ENCODE measurements at regions not wholly inside any gene's neighbourhood (a gene's known extent, or its start where the extent isn't known, plus 50 kb on each side); places are given as distances from the start of the nearest gene placed in this dataset.
A peak's percentile ranks its signal among the peaks of the same experiment; 100 is the strongest.

DNA sequence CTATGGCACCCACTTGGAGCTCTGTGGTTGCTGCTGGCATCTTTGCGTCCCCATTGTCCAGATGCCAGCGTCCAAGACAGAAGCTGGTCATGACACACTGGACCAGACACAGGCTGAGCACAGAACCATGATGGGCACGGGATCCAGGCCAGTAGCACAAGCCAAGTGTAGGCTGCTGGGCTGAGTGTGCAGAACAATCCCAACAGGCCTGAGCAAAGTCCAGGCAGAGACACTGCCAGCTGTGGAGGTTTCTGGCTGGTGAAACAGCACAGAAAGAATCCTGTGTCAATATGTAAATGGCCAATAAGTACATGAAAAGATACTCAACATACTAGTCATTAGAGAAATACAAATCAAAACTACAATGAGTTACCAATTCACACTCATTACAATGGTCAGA, 705.4 kb downstream of the METTL4 start:
- 74% methylated on average over 3 of the region's 3 CpGs for WGBS
- H3K9me3 ChIP-seq (ENCODE audit: control insufficient read depth in 4 of 4, low read length in 3 of 4), result peaks cover 1 to 8% (median 4%) of the 10 kb centered on the region in 4 donors

DNA sequence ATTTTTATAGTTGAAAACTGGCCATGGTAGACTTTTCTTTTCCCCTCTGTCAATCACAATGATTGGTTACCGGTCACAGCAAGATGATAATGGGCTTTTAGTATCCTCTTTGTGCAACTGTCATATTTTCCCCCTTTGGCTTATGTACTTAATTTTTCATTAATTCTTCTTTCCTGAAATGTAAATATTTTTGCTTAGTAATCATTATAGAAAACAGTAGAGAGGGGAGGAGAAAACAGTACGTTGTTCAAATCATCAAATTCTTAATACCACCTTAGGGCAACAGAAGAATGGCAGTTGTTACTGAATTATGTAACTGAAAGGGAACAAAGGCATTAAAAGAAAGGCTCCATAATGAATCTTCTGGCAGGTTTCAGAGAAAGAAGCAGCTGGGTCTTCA, 699.0 kb downstream of the METTL4 start:
- TF ChIP-seq FOXA1 (IDR thresholded peaks at IDR 0.05) (no peak), FOXA2 (IDR thresholded peaks at IDR 0.05) (no peak), GABPA (IDR thresholded peaks at IDR 0.05 in 1 of 2, conservative IDR thresholded peaks at IDR 0.05 in 1 of 2) (no peak), RXRA (IDR thresholded peaks at IDR 0.05) (no peak)
- no peaks in the 10 kb centered on the region for H3K27me3 ChIP-seq (ENCODE audit: control insufficient read depth in 4 of 4, insufficient read depth in 4 of 4, low read length in 3 of 4)
- WGBS, result 70% methylated on average over 2 of the region's 2 CpGs
- H3K9me3 ChIP-seq (ENCODE audit: control insufficient read depth in 4 of 4, low read length in 3 of 4), result no peaks in the 10 kb centered on the region
- no peak overlapping the region for H3K27ac ChIP-seq (ENCODE audit: low read depth in 1 of 2, low read length in 2 of 2)
- H3K4me1 ChIP-seq (ENCODE audit: control insufficient read depth in 4 of 4, insufficient read depth in 4 of 4, low read length in 3 of 4), result no peaks in the 10 kb centered on the region
- DNase-seq (ENCODE audit: low spot score), result no peak
- H3K4me3 ChIP-seq (ENCODE audit: low read depth in 1 of 3, low read length in 3 of 3), result no peak overlapping the region
- H3K9ac ChIP-seq (ENCODE audit: low read depth in 1 of 2, low read length in 2 of 2), result no peak overlapping the region
- no peaks in the 10 kb centered on the region for H3K36me3 ChIP-seq (ENCODE audit: control insufficient read depth in 4 of 4, insufficient read depth in 3 of 4, low read depth in 1 of 4, low read length in 3 of 4)

More for the DNA sequence above, 705.4 kb downstream of the METTL4 start:
- TF ChIP-seq, protein P1, sequence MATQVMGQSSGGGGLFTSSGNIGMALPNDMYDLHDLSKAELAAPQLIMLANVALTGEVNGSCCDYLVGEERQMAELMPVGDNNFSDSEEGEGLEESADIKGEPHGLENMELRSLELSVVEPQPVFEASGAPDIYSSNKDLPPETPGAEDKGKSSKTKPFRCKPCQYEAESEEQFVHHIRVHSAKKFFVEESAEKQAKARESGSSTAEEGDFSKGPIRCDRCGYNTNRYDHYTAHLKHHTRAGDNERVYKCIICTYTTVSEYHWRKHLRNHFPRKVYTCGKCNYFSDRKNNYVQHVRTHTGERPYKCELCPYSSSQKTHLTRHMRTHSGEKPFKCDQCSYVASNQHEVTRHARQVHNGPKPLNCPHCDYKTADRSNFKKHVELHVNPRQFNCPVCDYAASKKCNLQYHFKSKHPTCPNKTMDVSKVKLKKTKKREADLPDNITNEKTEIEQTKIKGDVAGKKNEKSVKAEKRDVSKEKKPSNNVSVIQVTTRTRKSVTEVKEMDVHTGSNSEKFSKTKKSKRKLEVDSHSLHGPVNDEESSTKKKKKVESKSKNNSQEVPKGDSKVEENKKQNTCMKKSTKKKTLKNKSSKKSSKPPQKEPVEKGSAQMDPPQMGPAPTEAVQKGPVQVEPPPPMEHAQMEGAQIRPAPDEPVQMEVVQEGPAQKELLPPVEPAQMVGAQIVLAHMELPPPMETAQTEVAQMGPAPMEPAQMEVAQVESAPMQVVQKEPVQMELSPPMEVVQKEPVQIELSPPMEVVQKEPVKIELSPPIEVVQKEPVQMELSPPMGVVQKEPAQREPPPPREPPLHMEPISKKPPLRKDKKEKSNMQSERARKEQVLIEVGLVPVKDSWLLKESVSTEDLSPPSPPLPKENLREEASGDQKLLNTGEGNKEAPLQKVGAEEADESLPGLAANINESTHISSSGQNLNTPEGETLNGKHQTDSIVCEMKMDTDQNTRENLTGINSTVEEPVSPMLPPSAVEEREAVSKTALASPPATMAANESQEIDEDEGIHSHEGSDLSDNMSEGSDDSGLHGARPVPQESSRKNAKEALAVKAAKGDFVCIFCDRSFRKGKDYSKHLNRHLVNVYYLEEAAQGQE (IDR thresholded peaks at IDR 0.05), result no peak
- TF ChIP-seq FOXA2 (IDR thresholded peaks at IDR 0.05) (peak; percentile 5), HNF4A (conservative IDR thresholded peaks at IDR 0.05) (peak; percentile 7 to 66)
- DNase-seq (ENCODE audit: low spot score), result no peak
- Histone ChIP-seq H3K4me1 (ENCODE audit: control insufficient read depth in 4 of 4, insufficient read depth in 4 of 4, low read length in 3 of 4) (no peaks in the 10 kb centered on the region), H3K36me3 (ENCODE audit: control insufficient read depth in 4 of 4, insufficient read depth in 3 of 4, low read depth in 1 of 4, low read length in 3 of 4) (no peaks in the 10 kb centered on the region), H3K27me3 (ENCODE audit: control insufficient read depth in 4 of 4, insufficient read depth in 4 of 4, low read length in 3 of 4) (no peaks in the 10 kb centered on the region), H3K27ac (ENCODE audit: low read depth in 1 of 2, low read length in 2 of 2) (no peak overlapping the region), H3K4me3 (ENCODE audit: low read depth in 1 of 3, low read length in 3 of 3) (peak overlapping the region in 1 of 3 donors; percentile 2), H3K9ac (ENCODE audit: low read depth in 1 of 2, low read length in 2 of 2) (no peak overlapping the region)

DNA sequence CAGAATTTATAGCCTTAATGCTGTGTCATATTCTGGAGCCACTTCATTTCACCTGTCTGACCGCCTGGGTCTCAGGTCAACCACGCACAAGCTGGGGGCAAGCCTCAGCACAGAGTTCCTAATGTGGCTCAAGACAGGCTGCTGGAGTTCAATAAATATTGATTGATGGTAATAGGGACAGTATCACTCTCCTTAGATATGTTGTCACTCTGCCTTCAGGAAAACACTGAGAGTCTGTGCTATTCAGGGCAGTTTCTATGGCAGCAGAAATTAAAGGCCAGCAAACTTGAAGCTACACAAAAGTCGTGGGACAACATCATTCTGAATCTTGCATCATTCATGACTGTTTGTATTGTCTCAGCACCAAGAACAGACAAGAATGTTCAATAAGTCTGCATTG, 696.1 kb downstream of the METTL4 start:
- no peak for DNase-seq (ENCODE audit: low spot score)
- no peaks in the 10 kb centered on the region for H3K4me1 ChIP-seq (ENCODE audit: control insufficient read depth in 4 of 4, insufficient read depth in 4 of 4, low read length in 3 of 4)
- WGBS, result 52% methylated on average over 3 of the region's 3 CpGs
- H3K36me3 ChIP-seq (ENCODE audit: control insufficient read depth in 4 of 4, insufficient read depth in 3 of 4, low read depth in 1 of 4, low read length in 3 of 4), result no peaks in the 10 kb centered on the region
- H3K27ac ChIP-seq (ENCODE audit: low read depth in 1 of 2, low read length in 2 of 2), result no peak overlapping the region
- no peak overlapping the region for H3K9ac ChIP-seq (ENCODE audit: low read depth in 1 of 2, low read length in 2 of 2)
- H3K27me3 ChIP-seq (ENCODE audit: control insufficient read depth in 4 of 4, insufficient read depth in 4 of 4, low read length in 3 of 4), result no peaks in the 10 kb centered on the region
- no peaks in the 10 kb centered on the region for H3K9me3 ChIP-seq (ENCODE audit: control insufficient read depth in 4 of 4, low read length in 3 of 4)
- no peak overlapping the region for H3K4me3 ChIP-seq (ENCODE audit: low read depth in 1 of 3, low read length in 3 of 3)
- TF ChIP-seq HNF4G (IDR thresholded peaks at IDR 0.05) (no peak), FOXA1 (IDR thresholded peaks at IDR 0.05) (no peak), GABPA (IDR thresholded peaks at IDR 0.05 in 1 of 2, conservative IDR thresholded peaks at IDR 0.05 in 1 of 2) (no peak), YY1 (IDR thresholded peaks at IDR 0.05) (no peak), JUND (IDR thresholded peaks at IDR 0.05) (no peak), TAF1 (conservative IDR thresholded peaks at IDR 0.05) (no peak), RXRA (IDR thresholded peaks at IDR 0.05) (no peak), SP1 (IDR thresholded peaks at IDR 0.05) (no peak), NR2F2 (IDR thresholded peaks at IDR 0.05) (no peak), EGR1 (IDR thresholded peaks at IDR 0.05; ENCODE audit: low read depth in 2 of 2) (no peak), HNF4A (conservative IDR thresholded peaks at IDR 0.05) (no peak)
- TF ChIP-seq, protein P2, sequence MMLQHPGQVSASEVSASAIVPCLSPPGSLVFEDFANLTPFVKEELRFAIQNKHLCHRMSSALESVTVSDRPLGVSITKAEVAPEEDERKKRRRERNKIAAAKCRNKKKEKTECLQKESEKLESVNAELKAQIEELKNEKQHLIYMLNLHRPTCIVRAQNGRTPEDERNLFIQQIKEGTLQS (IDR thresholded peaks at IDR 0.05), result no peak
- TF ChIP-seq, protein P1 (IDR thresholded peaks at IDR 0.05), result no peak
- TF ChIP-seq, protein P3, sequence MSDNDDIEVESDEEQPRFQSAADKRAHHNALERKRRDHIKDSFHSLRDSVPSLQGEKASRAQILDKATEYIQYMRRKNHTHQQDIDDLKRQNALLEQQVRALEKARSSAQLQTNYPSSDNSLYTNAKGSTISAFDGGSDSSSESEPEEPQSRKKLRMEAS (IDR thresholded peaks at IDR 0.05), result no peak
- TF ChIP-seq, protein P4, sequence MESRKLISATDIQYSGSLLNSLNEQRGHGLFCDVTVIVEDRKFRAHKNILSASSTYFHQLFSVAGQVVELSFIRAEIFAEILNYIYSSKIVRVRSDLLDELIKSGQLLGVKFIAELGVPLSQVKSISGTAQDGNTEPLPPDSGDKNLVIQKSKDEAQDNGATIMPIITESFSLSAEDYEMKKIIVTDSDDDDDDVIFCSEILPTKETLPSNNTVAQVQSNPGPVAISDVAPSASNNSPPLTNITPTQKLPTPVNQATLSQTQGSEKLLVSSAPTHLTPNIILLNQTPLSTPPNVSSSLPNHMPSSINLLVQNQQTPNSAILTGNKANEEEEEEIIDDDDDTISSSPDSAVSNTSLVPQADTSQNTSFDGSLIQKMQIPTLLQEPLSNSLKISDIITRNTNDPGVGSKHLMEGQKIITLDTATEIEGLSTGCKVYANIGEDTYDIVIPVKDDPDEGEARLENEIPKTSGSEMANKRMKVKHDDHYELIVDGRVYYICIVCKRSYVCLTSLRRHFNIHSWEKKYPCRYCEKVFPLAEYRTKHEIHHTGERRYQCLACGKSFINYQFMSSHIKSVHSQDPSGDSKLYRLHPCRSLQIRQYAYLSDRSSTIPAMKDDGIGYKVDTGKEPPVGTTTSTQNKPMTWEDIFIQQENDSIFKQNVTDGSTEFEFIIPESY (IDR thresholded peaks at IDR 0.05), result no peak
- TF ChIP-seq, protein P5, sequence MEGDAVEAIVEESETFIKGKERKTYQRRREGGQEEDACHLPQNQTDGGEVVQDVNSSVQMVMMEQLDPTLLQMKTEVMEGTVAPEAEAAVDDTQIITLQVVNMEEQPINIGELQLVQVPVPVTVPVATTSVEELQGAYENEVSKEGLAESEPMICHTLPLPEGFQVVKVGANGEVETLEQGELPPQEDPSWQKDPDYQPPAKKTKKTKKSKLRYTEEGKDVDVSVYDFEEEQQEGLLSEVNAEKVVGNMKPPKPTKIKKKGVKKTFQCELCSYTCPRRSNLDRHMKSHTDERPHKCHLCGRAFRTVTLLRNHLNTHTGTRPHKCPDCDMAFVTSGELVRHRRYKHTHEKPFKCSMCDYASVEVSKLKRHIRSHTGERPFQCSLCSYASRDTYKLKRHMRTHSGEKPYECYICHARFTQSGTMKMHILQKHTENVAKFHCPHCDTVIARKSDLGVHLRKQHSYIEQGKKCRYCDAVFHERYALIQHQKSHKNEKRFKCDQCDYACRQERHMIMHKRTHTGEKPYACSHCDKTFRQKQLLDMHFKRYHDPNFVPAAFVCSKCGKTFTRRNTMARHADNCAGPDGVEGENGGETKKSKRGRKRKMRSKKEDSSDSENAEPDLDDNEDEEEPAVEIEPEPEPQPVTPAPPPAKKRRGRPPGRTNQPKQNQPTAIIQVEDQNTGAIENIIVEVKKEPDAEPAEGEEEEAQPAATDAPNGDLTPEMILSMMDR (IDR thresholded peaks at IDR 0.05; ENCODE audit: low read depth, low read length, missing input control), result no peak
